ENCODE measurements at regions not wholly inside any gene's neighbourhood (a gene's known extent, or its start where the extent isn't known, plus 50 kb on each side); places are given as distances from the start of the nearest gene placed in this dataset.

DNA sequence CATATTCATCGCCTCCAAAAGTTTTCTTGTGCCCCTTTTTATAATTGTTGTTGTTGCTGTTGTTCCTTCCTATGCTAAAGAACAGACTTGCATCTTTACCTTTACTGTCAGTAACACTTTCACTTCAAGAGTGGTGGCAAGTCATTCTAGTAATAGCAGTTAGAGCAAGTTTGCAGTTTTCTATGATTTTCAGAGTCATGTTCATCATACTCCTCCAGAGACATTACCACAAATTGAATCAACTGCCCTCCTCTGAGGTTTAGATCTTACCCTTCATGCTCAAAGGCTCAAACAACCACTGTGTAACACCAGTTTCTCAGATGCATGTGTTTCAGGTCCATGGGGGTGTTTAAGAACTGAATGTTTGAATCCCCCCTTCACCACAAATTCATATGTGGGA is 763.4 kb downstream of the LRFN5 start:
- no peak for ATAC-seq
- 42 to 75% methylated on average over 1 of the region's 1 CpG for WGBS, 2 donors (ENCODE audit: low coverage in 1 of 2)
- H3K27ac ChIP-seq = no peak overlapping the region
- no peaks in the 10 kb centered on the region for H3K27me3 ChIP-seq
- no peak overlapping the region for H3K4me3 ChIP-seq
- no peaks in the 10 kb centered on the region for H3K9me3 ChIP-seq
- TF ChIP-seq EP300 (IDR thresholded peaks at IDR 0.05) = no peak
- TF ChIP-seq CTCF (IDR thresholded peaks at IDR 0.05) = no peak
- TF ChIP-seq POLR2AphosphoS5 (IDR thresholded peaks at IDR 0.05) = no peak
- no peak for TF ChIP-seq POLR2A (IDR thresholded peaks at IDR 0.05)
- H3K4me1 ChIP-seq = no peaks in the 10 kb centered on the region
- H3K36me3 ChIP-seq = no peaks in the 10 kb centered on the region

- TF ChIP-seq CTCF (IDR thresholded peaks at IDR 0.05) (no peak), EP300 (IDR thresholded peaks at IDR 0.05) (no peak), POLR2A (IDR thresholded peaks at IDR 0.05) (no peak), POLR2AphosphoS5 (IDR thresholded peaks at IDR 0.05) (no peak)
- no peak for ATAC-seq
- 80 to 82% methylated on average over 1 of the region's 1 CpG for WGBS, 2 donors (ENCODE audit: low coverage in 1 of 2)
- H3K27ac ChIP-seq = no peak overlapping the region
- no peaks in the 10 kb centered on the region for H3K9me3 ChIP-seq
- no peaks in the 10 kb centered on the region for H3K27me3 ChIP-seq
- H3K4me1 ChIP-seq = no peaks in the 10 kb centered on the region
- H3K36me3 ChIP-seq = no peaks in the 10 kb centered on the region
- no peak overlapping the region for H3K4me3 ChIP-seq
These were observed 761.6 kb downstream of the LRFN5 start for GRCh38 chr14:42368234-42368633.

GRCh38 chr14:42353315-42353714 is 746.6 kb downstream of the LRFN5 start:
- Histone ChIP-seq H3K9me3 (no peaks in the 10 kb centered on the region), H3K36me3 (no peaks in the 10 kb centered on the region), H3K4me3 (no peak overlapping the region), H3K4me1 (no peaks in the 10 kb centered on the region), H3K27ac (no peak overlapping the region), H3K27me3 (no peaks in the 10 kb centered on the region)
- TF ChIP-seq EP300 (IDR thresholded peaks at IDR 0.05) = no peak
- no peak for TF ChIP-seq POLR2A (IDR thresholded peaks at IDR 0.05)
- no peak for TF ChIP-seq POLR2AphosphoS5 (IDR thresholded peaks at IDR 0.05)
- no peak for TF ChIP-seq CTCF (IDR thresholded peaks at IDR 0.05)
- ATAC-seq = no peak
- 73 to 81% methylated on average over 2 of the region's 2 CpGs for WGBS, 2 donors (ENCODE audit: low coverage in 1 of 2)

DNA sequence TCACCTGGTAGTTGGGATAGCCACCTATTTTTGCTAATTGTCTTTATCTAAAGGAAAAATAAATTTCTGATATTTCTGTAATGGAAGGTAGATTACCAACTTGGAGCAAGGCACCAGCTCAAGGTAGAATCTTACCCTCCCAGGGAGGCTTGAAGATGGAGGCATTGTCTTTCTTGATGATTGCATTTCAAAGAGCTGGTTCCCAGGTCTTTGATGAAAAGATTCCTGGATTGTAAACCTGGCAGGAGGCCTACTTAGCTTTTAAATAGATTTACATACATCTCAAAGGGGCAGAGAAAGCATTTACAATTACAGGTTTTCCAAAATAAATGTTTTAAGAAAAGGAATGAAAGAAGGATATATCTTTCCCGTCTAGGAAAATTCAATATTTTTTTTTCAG is 729.2 kb downstream of the LRFN5 start:
- no peak overlapping the region for H3K4me3 ChIP-seq
- no peaks in the 10 kb centered on the region for H3K27me3 ChIP-seq
- no peak for ATAC-seq
- H3K4me1 ChIP-seq = no peaks in the 10 kb centered on the region
- no peaks in the 10 kb centered on the region for H3K9me3 ChIP-seq
- TF ChIP-seq EP300 (IDR thresholded peaks at IDR 0.05) = no peak
- no peak for TF ChIP-seq POLR2AphosphoS5 (IDR thresholded peaks at IDR 0.05)
- no peak for TF ChIP-seq POLR2A (IDR thresholded peaks at IDR 0.05)
- TF ChIP-seq CTCF (IDR thresholded peaks at IDR 0.05) = no peak
- no peak overlapping the region for H3K27ac ChIP-seq
- no peaks in the 10 kb centered on the region for H3K36me3 ChIP-seq
- WGBS, 2 donors (ENCODE audit: low coverage in 1 of 2) = 36% methylated on average over 1 of the region's 1 CpG

- no peaks in the 10 kb centered on the region for H3K4me1 ChIP-seq
- no peaks in the 10 kb centered on the region for H3K9me3 ChIP-seq
- H3K27ac ChIP-seq = no peak overlapping the region
- 65 to 81% methylated on average over 2 of the region's 2 CpGs for WGBS, 2 donors (ENCODE audit: low coverage in 1 of 2)
- no peak overlapping the region for H3K4me3 ChIP-seq
- TF ChIP-seq POLR2AphosphoS5 (IDR thresholded peaks at IDR 0.05) (no peak), EP300 (IDR thresholded peaks at IDR 0.05) (no peak), POLR2A (IDR thresholded peaks at IDR 0.05) (no peak), CTCF (IDR thresholded peaks at IDR 0.05) (no peak)
- H3K36me3 ChIP-seq = no peaks in the 10 kb centered on the region
- ATAC-seq = no peak
- no peaks in the 10 kb centered on the region for H3K27me3 ChIP-seq
These were observed 728.3 kb downstream of the LRFN5 start for GRCh38 chr14:42334931-42335330.

Data from gastroesophageal sphincter (tissue), 4 donors.